NT2/D1 (cell line): ENCODE measurements at regions not wholly inside any gene's neighbourhood (a gene's known extent, or its start where the extent isn't known, plus 50 kb on each side); places are given as distances from the start of the nearest gene placed in this dataset.

ENCODE experiments used
- SUZ12 ChIP-seq: IDR thresholded peaks from 2 replicates; pipeline ENCODE4 v1.6.1; 2011; ENCODE audit not compliant: insufficient read length, insufficient read depth; ENCODE audit errors: extremely low read depth
- YY1 ChIP-seq: IDR thresholded peaks from 2 replicates; pipeline ENCODE4 v1.6.1; 2011; ENCODE audit not compliant: insufficient read length, insufficient read depth
- ZNF274 ChIP-seq: IDR thresholded peaks from 2 replicates; pipeline ENCODE4 v1.6.1; 2011; ENCODE audit warnings: mild to moderate bottlenecking, low read depth, low read length

DNA sequence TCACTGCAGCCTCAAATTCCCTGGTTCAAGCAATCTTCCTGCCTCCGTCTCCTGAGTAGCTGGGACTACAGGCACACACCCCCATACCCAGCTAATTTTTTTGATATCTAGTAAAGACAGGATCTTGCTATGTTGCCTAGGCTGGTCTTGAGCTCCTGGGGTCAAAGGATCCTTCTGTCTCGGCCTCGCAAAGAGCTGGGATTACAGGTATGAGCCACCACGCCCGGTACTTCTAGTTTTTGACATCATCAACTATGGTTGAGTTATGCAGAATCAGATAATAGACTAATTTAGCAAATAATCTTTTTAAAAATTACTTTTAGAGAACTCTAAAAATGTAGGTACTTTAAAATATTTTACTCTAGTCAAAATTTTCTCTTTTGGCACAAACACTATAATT lies 166.2 kb downstream of the SOX4 start:
- TF ChIP-seq YY1 (no peak), ZNF274 (no peak), SUZ12 (no peak)
